ENCODE measurements at regions not wholly inside any gene's neighbourhood (a gene's known extent, or its start where the extent isn't known, plus 50 kb on each side); places are given as distances from the start of the nearest gene placed in this dataset.

GRCh38 chr1:4027492-4028138, 127.5 kb upstream of the C1orf174 start:
- TF ChIP-seq NFIC (IDR thresholded peaks at IDR 0.05) (no peak), TAF1 (IDR thresholded peaks at IDR 0.05; ENCODE audit: low read depth) (no peak), ZBTB7A (IDR thresholded peaks at IDR 0.05; ENCODE audit: low read depth) (no peak), RAD21 (IDR thresholded peaks at IDR 0.05; ENCODE audit: low read depth) (no peak), REST (IDR thresholded peaks at IDR 0.05; ENCODE audit: low read depth) (no peak), TCF12 (IDR thresholded peaks at IDR 0.05; ENCODE audit: low read depth) (no peak), TEAD4 (IDR thresholded peaks at IDR 0.05) (no peak), USF1 (IDR thresholded peaks at IDR 0.05) (no peak), EGR1 (IDR thresholded peaks at IDR 0.05) (no peak), CEBPB (IDR thresholded peaks at IDR 0.05) (no peak), YY1 (IDR thresholded peaks at IDR 0.05; ENCODE audit: low read depth) (no peak), CREB1 (IDR thresholded peaks at IDR 0.05; ENCODE audit: low read depth) (no peak), EP300 (IDR thresholded peaks at IDR 0.05; ENCODE audit: borderline replicate concordance) (no peak), FOXM1 (IDR thresholded peaks at IDR 0.05; ENCODE audit: borderline replicate concordance, low read depth) (no peak), MAX (IDR thresholded peaks at IDR 0.05) (no peak)

- TF ChIP-seq EP300 (IDR thresholded peaks at IDR 0.05; ENCODE audit: borderline replicate concordance) (no peak), CEBPB (IDR thresholded peaks at IDR 0.05) (no peak), CREB1 (IDR thresholded peaks at IDR 0.05; ENCODE audit: low read depth) (no peak), ZBTB7A (IDR thresholded peaks at IDR 0.05; ENCODE audit: low read depth) (no peak), YY1 (IDR thresholded peaks at IDR 0.05; ENCODE audit: low read depth) (no peak), FOXM1 (IDR thresholded peaks at IDR 0.05; ENCODE audit: borderline replicate concordance, low read depth) (no peak), TEAD4 (IDR thresholded peaks at IDR 0.05) (no peak), RAD21 (IDR thresholded peaks at IDR 0.05; ENCODE audit: low read depth) (no peak), EGR1 (IDR thresholded peaks at IDR 0.05) (no peak), MAX (IDR thresholded peaks at IDR 0.05) (no peak), TAF1 (IDR thresholded peaks at IDR 0.05; ENCODE audit: low read depth) (no peak), NFIC (IDR thresholded peaks at IDR 0.05) (no peak), USF1 (IDR thresholded peaks at IDR 0.05) (no peak), REST (IDR thresholded peaks at IDR 0.05; ENCODE audit: low read depth) (no peak), TCF12 (IDR thresholded peaks at IDR 0.05; ENCODE audit: low read depth) (no peak)
Measured at GRCh38 chr1:4028139-4028501, 128.0 kb upstream of the C1orf174 start.

- TF ChIP-seq ZBTB7A (IDR thresholded peaks at IDR 0.05; ENCODE audit: low read depth) (no peak), TAF1 (IDR thresholded peaks at IDR 0.05; ENCODE audit: low read depth) (no peak), MAX (IDR thresholded peaks at IDR 0.05) (no peak), USF1 (IDR thresholded peaks at IDR 0.05) (no peak), TEAD4 (IDR thresholded peaks at IDR 0.05) (no peak), FOXM1 (IDR thresholded peaks at IDR 0.05; ENCODE audit: borderline replicate concordance, low read depth) (no peak), RAD21 (IDR thresholded peaks at IDR 0.05; ENCODE audit: low read depth) (no peak), CEBPB (IDR thresholded peaks at IDR 0.05) (no peak), YY1 (IDR thresholded peaks at IDR 0.05; ENCODE audit: low read depth) (no peak), EGR1 (IDR thresholded peaks at IDR 0.05) (no peak), CREB1 (IDR thresholded peaks at IDR 0.05; ENCODE audit: low read depth) (no peak), TCF12 (IDR thresholded peaks at IDR 0.05; ENCODE audit: low read depth) (no peak)
Measured at GRCh38 chr1:4029376-4029775, 129.3 kb upstream of the C1orf174 start.

GRCh38 chr1:4032571-4032970, 132.5 kb upstream of the C1orf174 start:
- no peak for TF ChIP-seq TCF12 (IDR thresholded peaks at IDR 0.05; ENCODE audit: low read depth)
- TF ChIP-seq YY1 (IDR thresholded peaks at IDR 0.05; ENCODE audit: low read depth) = no peak
- TF ChIP-seq ZBTB7A (IDR thresholded peaks at IDR 0.05; ENCODE audit: low read depth) = no peak
- no peak for TF ChIP-seq TAF1 (IDR thresholded peaks at IDR 0.05; ENCODE audit: low read depth)
- TF ChIP-seq TEAD4 (IDR thresholded peaks at IDR 0.05) = no peak
- no peak for TF ChIP-seq EP300 (IDR thresholded peaks at IDR 0.05; ENCODE audit: borderline replicate concordance)
- TF ChIP-seq FOXM1 (IDR thresholded peaks at IDR 0.05; ENCODE audit: borderline replicate concordance, low read depth) = no peak
- no peak for TF ChIP-seq MAX (IDR thresholded peaks at IDR 0.05)
- TF ChIP-seq CREB1 (IDR thresholded peaks at IDR 0.05; ENCODE audit: low read depth) = no peak
- TF ChIP-seq NFIC (IDR thresholded peaks at IDR 0.05) = no peak
- no peak for TF ChIP-seq RAD21 (IDR thresholded peaks at IDR 0.05; ENCODE audit: low read depth)
- no peak for TF ChIP-seq CEBPB (IDR thresholded peaks at IDR 0.05)
- no peak for TF ChIP-seq USF1 (IDR thresholded peaks at IDR 0.05)
- no peak for TF ChIP-seq REST (IDR thresholded peaks at IDR 0.05; ENCODE audit: low read depth)

Data from Ishikawa (cell line).